Kidney epithelial cell (primary cell): ENCODE measurements at regions not wholly inside any gene's neighbourhood (a gene's known extent, or its start where the extent isn't known, plus 50 kb on each side); places are given as distances from the start of the nearest gene placed in this dataset.
A peak's percentile ranks its signal among the peaks of the same experiment; 100 is the strongest.

Source experiments
- DNase-seq: peaks from one replicate; pipeline ENCODE4 v3.0.0-alpha.2; 2010; ENCODE audit warnings: low read depth
- H3K27me3 ChIP-seq: 2 replicates; pipeline ENCODE4 v1.6.0; 2011; ENCODE audit warnings: low read length; ENCODE audit not compliant: control insufficient read depth, insufficient read depth
- H3K36me3 ChIP-seq: 2 replicates; pipeline ENCODE4 v1.5.1; 2011; ENCODE audit warnings: low read length; ENCODE audit not compliant: control insufficient read depth, insufficient read depth
- H3K4me3 ChIP-seq: 2 replicates; pipeline ENCODE4 v1.5.1; 2011; ENCODE audit warnings: low read depth, mild to moderate bottlenecking, control low read depth, low read length
- TF ChIP-seq, protein P1 (sequence below): IDR thresholded peaks from 2 replicates; pipeline ENCODE4 v1.5.1; 2011; ENCODE audit warnings: mild to moderate bottlenecking, moderate library complexity, low read length, control low read depth, inconsistent platforms; ENCODE audit not compliant: insufficient read depth, poor library complexity, severe bottlenecking

DNA sequence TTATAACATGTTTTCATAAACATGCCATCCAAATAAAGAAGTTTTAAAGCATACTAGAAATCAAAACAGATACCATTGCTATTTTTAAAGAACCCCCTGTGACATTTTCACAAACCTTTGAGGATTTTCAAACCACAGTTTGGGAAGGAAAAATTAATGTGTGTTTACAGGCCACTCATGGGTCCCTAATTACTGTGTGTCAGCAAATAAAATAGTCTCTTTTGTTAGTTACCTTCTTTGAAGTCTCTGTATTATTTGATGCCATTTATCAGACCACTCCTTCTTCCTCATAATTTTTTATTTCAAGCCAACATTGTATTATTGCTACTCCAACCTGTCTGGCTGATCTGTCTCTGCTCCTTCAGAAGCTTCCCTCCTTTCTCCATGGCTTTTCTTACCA, 72.6 kb upstream of the TET2 start:
- no peak for DNase-seq
- no peaks in the 10 kb centered on the region for H3K36me3 ChIP-seq
- TF ChIP-seq, protein P1, sequence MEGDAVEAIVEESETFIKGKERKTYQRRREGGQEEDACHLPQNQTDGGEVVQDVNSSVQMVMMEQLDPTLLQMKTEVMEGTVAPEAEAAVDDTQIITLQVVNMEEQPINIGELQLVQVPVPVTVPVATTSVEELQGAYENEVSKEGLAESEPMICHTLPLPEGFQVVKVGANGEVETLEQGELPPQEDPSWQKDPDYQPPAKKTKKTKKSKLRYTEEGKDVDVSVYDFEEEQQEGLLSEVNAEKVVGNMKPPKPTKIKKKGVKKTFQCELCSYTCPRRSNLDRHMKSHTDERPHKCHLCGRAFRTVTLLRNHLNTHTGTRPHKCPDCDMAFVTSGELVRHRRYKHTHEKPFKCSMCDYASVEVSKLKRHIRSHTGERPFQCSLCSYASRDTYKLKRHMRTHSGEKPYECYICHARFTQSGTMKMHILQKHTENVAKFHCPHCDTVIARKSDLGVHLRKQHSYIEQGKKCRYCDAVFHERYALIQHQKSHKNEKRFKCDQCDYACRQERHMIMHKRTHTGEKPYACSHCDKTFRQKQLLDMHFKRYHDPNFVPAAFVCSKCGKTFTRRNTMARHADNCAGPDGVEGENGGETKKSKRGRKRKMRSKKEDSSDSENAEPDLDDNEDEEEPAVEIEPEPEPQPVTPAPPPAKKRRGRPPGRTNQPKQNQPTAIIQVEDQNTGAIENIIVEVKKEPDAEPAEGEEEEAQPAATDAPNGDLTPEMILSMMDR, result no peak

DNA sequence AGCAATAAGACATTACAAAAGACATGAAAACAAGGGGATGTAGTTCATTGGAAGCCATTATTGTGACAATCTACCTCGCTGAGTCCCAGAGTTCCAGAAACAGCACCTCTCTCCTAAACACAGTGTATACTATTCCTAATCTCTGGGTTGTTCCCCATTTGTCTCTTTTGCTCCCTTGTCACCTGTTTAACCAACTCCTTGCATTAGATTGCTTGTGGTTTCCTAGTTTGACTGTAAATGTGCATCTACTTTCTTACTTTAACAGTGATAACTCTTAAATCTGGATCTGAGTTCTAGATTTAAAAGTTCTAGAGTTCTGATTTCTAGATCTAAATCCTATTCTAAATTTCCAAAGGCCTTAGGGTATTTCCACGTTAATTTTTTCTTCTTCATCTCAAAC, 71.6 kb upstream of the TET2 start:
- TF ChIP-seq, protein P1, result no peak
- Histone ChIP-seq H3K4me3 (no peak overlapping the region), H3K36me3 (no peaks in the 10 kb centered on the region), H3K27me3 (no peaks in the 10 kb centered on the region)
- DNase-seq, result no peak

More for the DNA sequence above, 72.6 kb upstream of the TET2 start:
- no peak overlapping the region for H3K4me3 ChIP-seq
- no peaks in the 10 kb centered on the region for H3K27me3 ChIP-seq

DNA sequence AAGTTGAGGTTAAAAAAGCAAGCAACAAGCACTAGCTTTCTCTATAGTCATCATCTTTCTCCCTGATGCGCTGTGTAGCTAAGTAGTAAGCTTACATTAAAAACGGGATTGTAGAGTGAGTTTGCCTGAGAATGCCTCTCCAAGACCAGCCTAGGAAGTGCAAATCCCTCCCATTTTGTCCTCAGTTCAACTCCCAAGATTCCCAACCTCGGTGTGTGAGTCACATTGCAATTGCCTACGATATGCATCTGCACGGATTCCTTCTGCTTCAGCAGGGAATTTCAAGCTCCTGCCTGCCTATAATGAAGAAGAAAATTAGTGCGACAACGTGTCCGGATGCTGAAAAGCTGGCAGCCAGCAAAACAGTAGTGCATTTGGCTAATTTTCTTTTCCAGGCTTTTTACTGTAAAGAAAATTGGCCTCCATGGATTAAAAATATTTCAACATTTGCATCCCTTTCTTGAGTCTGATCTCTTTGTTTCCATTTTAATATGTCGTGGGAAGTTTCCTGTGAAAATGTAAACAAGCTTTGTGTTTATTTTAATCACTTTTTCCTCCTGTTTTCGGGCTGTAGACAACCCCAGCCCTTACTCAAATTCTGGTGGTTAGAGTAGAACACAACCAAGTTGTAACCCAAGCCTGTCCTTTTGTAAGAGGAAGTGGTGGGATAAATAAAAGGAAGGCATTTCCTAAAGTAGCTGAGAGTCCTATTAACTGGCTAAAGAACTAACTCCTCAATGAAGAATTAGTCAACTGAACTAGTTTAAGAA, 58.4 kb upstream of the TET2 start:
- Histone ChIP-seq H3K4me3 (no peak overlapping the region), H3K27me3 (no peaks in the 10 kb centered on the region), H3K36me3 (no peaks in the 10 kb centered on the region)
- DNase-seq, result peak; percentile 80
- TF ChIP-seq, protein P1, result no peak

DNA sequence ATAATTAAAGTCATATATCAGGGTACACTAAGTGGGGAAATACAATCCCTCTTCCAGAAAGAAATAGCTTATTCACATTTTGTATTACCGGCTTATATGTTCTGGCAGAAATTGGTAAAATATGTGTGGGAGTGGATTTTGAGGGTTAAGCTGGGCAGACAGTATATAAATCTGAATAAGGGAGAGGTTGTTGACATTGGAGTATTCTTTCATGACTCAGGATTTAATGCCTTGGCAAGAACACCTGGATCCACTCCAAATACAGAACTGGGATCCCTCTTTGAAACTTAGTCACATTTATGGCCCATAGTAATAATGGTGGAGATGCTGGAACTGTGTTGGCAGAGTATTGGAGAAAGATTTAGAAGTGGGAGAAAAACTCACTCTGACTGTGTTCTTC, 54.3 kb upstream of the TET2 start:
- H3K27me3 ChIP-seq, result no peaks in the 10 kb centered on the region
- no peaks in the 10 kb centered on the region for H3K36me3 ChIP-seq
- TF ChIP-seq, protein P1, result no peak
- no peak overlapping the region for H3K4me3 ChIP-seq
- peak; percentile 23 for DNase-seq

DNA sequence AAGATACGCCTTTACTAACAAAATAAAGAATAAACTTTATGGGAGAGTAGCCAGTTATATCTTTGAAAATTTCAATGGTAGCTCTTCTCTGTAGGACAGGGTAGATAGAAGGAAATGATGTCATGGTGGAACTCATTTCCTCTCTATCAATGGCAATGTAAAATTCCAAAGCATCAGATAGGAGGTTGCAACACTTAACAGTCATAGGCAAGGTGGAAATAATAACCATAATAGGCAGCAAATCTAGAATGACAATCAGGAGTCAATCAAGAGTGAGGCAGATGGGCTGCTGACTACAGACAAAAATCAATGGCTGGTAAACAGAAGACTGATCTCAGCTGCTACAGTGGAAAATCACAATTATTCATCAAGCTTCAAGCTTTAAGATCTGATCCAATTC, 53.9 kb upstream of the TET2 start:
- no peak for DNase-seq
- Histone ChIP-seq H3K4me3 (no peak overlapping the region), H3K36me3 (no peaks in the 10 kb centered on the region), H3K27me3 (no peaks in the 10 kb centered on the region)
- TF ChIP-seq, protein P1, result no peak

DNA sequence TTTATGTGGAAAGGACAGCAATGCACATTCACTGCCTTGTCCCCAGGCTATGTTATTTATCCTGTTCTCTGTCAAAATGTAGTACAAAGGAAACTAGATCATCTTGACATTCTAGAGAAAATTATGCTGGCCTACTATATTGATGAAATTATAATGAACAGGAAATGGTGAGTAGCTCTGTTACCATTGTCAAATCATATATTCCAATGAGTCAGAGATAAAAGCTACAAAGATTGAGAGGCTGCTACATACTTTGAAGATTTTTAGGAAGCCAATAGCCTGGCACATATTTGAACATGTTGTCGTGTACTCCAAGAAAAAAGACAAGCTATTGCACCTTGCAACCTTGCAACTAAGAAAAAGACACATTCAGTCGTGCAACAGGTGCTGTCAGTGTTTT, 52.7 kb upstream of the TET2 start:
- H3K4me3 ChIP-seq, result no peak overlapping the region
- no peaks in the 10 kb centered on the region for H3K36me3 ChIP-seq
- DNase-seq, result no peak
- H3K27me3 ChIP-seq, result no peaks in the 10 kb centered on the region
- TF ChIP-seq, protein P1, result no peak
